ENCODE measurements at regions not wholly inside any gene's neighbourhood (a gene's known extent, or its start where the extent isn't known, plus 50 kb on each side); places are given as distances from the start of the nearest gene placed in this dataset.
"Not testable (repeated sequence)": the region's sequence is repeated elsewhere in the genome, so short reads cannot be mapped to it uniquely, and the experiment has no call there.

DNA sequence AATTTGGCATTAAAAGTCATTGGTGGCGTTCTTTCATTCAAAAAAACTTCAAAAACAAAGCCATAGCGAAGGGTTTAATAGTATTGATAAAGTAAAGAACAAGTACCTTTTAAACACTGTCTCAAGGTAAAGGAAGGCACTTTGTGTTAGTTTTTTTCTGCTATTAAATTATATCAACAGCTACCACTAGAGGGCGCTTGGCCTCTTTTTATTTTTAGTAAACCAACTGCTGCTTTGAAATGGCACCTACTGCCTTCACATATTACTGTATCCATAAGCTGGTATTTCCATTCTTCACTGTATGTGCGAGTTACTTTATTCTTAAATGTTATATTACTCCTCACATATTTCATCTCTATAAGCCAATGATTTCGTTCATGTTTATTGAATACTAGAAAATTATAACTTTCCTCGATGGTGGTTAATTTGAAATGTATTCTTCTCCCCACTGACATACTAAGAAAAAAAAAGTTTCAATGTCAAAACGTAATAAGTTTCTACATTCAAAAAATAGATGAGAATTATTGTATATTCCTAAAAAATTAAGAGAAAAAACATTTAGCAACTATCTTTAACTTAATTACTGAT, 125.7 kb upstream of the CXADR start:
- no peaks in the 10 kb centered on the region for H3K27me3 ChIP-seq (replicated peaks; ENCODE audit: control insufficient read depth, insufficient read depth, low read length)
- no peaks in the 10 kb centered on the region for H3K9me3 ChIP-seq (ENCODE audit: control insufficient read depth, low read length)
- H3K36me3 ChIP-seq (ENCODE audit: control insufficient read depth, insufficient read depth, low read length, severe bottlenecking): no peaks in the 10 kb centered on the region
- no peak overlapping the region for H3K4me3 ChIP-seq (ENCODE audit: low read length)
- no peak overlapping the region for H3K9ac ChIP-seq (ENCODE audit: low read length)
- H3K4me1 ChIP-seq (ENCODE audit: control insufficient read depth, insufficient read depth, low read length): no peaks in the 10 kb centered on the region
- DNase-seq (ENCODE audit: low read depth): peak; percentile 90

DNA sequence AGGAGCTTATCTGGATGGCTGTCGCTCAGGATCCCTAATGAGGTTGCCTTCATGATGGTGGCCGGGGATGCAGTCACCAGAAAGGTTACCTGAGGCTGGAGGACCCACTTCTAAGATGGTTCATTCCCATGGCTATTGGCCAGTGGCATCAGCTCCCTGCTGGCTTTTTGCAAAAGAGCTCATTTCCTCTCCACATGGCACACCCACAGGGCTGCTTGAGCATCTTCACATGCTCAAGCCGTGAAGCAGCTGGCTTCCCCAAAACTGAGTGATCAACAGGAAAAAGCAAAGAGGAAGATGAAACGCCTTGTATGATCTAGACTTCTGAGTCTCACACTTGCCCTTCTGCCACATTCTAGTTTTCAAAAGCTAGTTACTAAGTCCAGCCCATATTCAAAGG, 124.6 kb upstream of the CXADR start:
- no peak overlapping the region for H3K9ac ChIP-seq (ENCODE audit: low read length)
- no peaks in the 10 kb centered on the region for H3K36me3 ChIP-seq (ENCODE audit: control insufficient read depth, insufficient read depth, low read length, severe bottlenecking)
- H3K4me1 ChIP-seq (ENCODE audit: control insufficient read depth, insufficient read depth, low read length): no peaks in the 10 kb centered on the region
- no peaks in the 10 kb centered on the region for H3K27me3 ChIP-seq (replicated peaks; ENCODE audit: control insufficient read depth, insufficient read depth, low read length)
- no peaks in the 10 kb centered on the region for H3K9me3 ChIP-seq (ENCODE audit: control insufficient read depth, low read length)
- DNase-seq (ENCODE audit: low read depth): no peak
- H3K4me3 ChIP-seq (ENCODE audit: low read length): no peak overlapping the region

DNA sequence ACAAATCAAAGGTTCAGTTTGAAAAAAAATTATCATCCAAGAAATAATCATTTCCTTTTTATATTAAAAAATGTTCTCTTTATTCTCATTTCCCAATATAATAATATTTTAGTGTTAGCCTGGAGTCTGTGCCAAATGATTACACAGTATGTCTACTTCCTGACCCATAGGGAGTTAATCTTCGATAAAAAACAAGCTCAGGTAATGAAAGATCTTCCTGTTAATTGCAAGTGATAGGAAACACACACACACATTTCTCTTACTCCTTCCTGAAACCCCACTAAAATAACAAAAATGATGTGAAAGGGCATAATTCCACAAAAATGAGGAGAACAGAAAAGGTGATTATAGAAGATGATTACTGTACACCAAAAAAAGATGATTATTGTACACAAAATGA, 123.5 kb upstream of the CXADR start:
- no peak for DNase-seq (ENCODE audit: low read depth)
- Histone ChIP-seq H3K4me1 (ENCODE audit: control insufficient read depth, insufficient read depth, low read length) (no peaks in the 10 kb centered on the region), H3K4me3 (ENCODE audit: low read length) (no peak overlapping the region), H3K9ac (ENCODE audit: low read length) (no peak overlapping the region), H3K27me3 (replicated peaks; ENCODE audit: control insufficient read depth, insufficient read depth, low read length) (no peaks in the 10 kb centered on the region), H3K36me3 (ENCODE audit: control insufficient read depth, insufficient read depth, low read length, severe bottlenecking) (no peaks in the 10 kb centered on the region), H3K9me3 (ENCODE audit: control insufficient read depth, low read length) (no peaks in the 10 kb centered on the region)

DNA sequence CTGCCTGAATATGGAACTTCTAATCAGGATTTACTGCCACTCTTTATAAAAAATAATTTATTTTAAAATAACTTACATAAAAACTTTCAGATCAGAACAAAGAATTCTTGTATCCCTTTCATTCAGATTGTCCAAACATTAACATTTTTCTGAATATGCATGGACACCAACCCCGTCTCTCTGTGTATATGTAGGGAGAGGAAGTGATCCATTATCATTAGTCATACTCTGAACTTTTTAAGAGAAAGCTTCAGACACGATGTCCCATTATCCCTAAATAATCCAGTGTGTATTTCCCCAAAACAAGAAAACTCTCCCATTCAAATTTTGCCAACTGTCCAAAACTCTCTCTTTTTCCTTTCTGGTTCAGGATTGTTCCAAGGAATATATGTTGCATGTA, 122.3 kb upstream of the CXADR start:
- no peak overlapping the region for H3K9ac ChIP-seq (ENCODE audit: low read length)
- DNase-seq (ENCODE audit: low read depth): no peak
- no peaks in the 10 kb centered on the region for H3K9me3 ChIP-seq (ENCODE audit: control insufficient read depth, low read length)
- no peaks in the 10 kb centered on the region for H3K4me1 ChIP-seq (ENCODE audit: control insufficient read depth, insufficient read depth, low read length)
- H3K27me3 ChIP-seq (replicated peaks; ENCODE audit: control insufficient read depth, insufficient read depth, low read length): no peaks in the 10 kb centered on the region
- H3K36me3 ChIP-seq (ENCODE audit: control insufficient read depth, insufficient read depth, low read length, severe bottlenecking): no peaks in the 10 kb centered on the region
- H3K4me3 ChIP-seq (ENCODE audit: low read length): no peak overlapping the region

DNA sequence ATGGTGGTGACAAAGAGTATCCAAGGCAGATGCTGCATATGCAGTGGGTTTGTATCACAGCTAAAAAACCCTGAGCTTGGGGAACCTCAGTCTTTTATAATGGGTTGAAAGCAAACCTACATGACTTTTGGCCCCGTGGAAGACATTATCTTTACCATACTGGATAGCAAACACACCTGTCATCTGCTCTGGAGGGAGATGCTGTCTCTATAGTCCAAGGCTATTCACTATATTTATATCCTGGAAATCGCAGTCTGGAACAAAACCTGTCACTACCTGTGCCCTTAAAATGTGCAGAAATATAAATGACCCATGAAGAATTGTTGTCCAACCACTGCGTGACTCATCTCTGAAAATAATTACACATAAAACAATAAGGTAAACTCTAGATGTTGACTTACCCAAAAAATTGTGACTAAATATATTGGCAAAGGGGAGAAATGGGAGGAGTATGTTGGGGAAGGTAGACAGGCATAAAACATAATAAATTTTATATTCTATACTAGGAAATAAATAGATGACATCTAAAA, 121.0 kb upstream of the CXADR start:
- H3K4me3 ChIP-seq (ENCODE audit: low read length): no peak overlapping the region
- no peaks in the 10 kb centered on the region for H3K27me3 ChIP-seq (replicated peaks; ENCODE audit: control insufficient read depth, insufficient read depth, low read length)
- no peaks in the 10 kb centered on the region for H3K4me1 ChIP-seq (ENCODE audit: control insufficient read depth, insufficient read depth, low read length)
- no peak for DNase-seq (ENCODE audit: low read depth)
- H3K9me3 ChIP-seq (ENCODE audit: control insufficient read depth, low read length): no peaks in the 10 kb centered on the region
- no peak overlapping the region for H3K9ac ChIP-seq (ENCODE audit: low read length)
- no peaks in the 10 kb centered on the region for H3K36me3 ChIP-seq (ENCODE audit: control insufficient read depth, insufficient read depth, low read length, severe bottlenecking)

DNA sequence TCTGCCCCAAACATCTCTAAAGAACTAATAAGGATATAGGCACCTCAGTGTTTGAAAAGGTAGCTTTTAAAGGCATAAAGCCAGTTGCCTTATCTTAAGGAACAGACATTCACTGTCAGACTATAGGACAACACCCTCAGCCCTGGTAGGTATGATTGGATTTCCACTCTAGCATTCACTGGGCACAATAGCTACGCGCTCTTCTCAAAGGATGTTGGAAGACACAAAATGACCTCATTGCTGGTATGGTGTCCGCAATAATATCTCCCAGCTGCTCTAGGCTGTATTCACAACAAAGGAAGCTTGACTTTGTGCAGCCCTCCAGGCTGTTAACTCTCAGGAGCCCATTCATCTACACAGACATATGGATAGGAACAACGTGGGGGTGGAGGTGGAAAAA, 119.4 kb upstream of the CXADR start:
- Histone ChIP-seq H3K4me3 (ENCODE audit: low read length) (no peak overlapping the region), H3K9me3 (ENCODE audit: control insufficient read depth, low read length) (no peaks in the 10 kb centered on the region), H3K36me3 (ENCODE audit: control insufficient read depth, insufficient read depth, low read length, severe bottlenecking) (no peaks in the 10 kb centered on the region), H3K4me1 (ENCODE audit: control insufficient read depth, insufficient read depth, low read length) (no peaks in the 10 kb centered on the region), H3K9ac (ENCODE audit: low read length) (no peak overlapping the region), H3K27me3 (replicated peaks; ENCODE audit: control insufficient read depth, insufficient read depth, low read length) (no peaks in the 10 kb centered on the region)
- DNase-seq (ENCODE audit: low read depth): no peak

DNA sequence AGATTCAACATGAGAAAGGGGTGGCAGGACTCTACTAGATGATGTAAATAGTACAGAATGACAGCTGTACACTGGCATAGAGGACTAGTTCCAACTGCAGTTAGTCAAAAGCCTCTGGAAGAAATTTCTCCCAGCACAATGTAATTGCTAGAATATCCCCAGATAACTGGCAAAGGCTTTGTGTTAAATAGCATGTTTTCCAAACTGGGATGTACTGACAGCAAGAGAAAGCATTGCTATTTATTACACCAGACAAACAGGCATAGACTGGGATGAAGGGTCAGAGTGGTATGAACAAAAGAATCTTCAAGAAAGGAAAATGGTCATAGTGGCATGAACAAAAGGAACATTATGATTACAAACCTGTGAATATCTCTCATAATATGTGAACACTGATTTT, 115.9 kb upstream of the CXADR start:
- DNase-seq (ENCODE audit: low read depth): no peak
- no peak overlapping the region for H3K4me3 ChIP-seq (ENCODE audit: low read length)
- H3K27me3 ChIP-seq (replicated peaks; ENCODE audit: control insufficient read depth, insufficient read depth, low read length): no peaks in the 10 kb centered on the region

DNA sequence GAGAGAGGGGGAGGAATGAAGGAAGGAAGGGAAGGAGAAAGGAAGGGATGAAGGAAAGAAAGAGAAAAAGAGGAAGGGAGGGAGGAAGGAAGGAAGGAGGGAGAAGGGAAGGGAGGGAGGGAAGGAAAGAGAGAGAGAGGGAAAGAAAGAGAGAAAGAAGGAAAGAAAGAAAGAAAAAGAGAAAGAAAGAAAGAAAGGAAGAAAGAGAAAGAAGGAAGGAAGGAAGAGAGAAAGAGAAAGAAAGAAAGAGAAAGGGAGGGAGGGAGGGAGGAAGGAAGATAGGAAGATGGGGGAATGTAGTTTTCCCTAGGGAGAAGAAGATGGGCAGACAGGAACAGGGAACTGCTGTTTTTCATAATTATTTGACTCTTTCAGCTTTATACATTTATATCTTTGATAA, 115.1 kb upstream of the CXADR start:
- DNase-seq (ENCODE audit: low read depth): no peak
- H3K4me1 ChIP-seq (ENCODE audit: control insufficient read depth, insufficient read depth, low read length): peaks cover 5% of the 10 kb centered on the region
- H3K4me3 ChIP-seq (ENCODE audit: low read length): no peak overlapping the region
- H3K9ac ChIP-seq (ENCODE audit: low read length): no peak overlapping the region
- no peaks in the 10 kb centered on the region for H3K27me3 ChIP-seq (replicated peaks; ENCODE audit: control insufficient read depth, insufficient read depth, low read length)
- no peaks in the 10 kb centered on the region for H3K36me3 ChIP-seq (ENCODE audit: control insufficient read depth, insufficient read depth, low read length, severe bottlenecking)
- no peaks in the 10 kb centered on the region for H3K9me3 ChIP-seq (ENCODE audit: control insufficient read depth, low read length)

More for the DNA sequence above, 115.9 kb upstream of the CXADR start:
- Histone ChIP-seq H3K9ac (ENCODE audit: low read length) (no peak overlapping the region), H3K9me3 (ENCODE audit: control insufficient read depth, low read length) (no peaks in the 10 kb centered on the region), H3K4me1 (ENCODE audit: control insufficient read depth, insufficient read depth, low read length) (no peaks in the 10 kb centered on the region), H3K36me3 (ENCODE audit: control insufficient read depth, insufficient read depth, low read length, severe bottlenecking) (no peaks in the 10 kb centered on the region)

DNA sequence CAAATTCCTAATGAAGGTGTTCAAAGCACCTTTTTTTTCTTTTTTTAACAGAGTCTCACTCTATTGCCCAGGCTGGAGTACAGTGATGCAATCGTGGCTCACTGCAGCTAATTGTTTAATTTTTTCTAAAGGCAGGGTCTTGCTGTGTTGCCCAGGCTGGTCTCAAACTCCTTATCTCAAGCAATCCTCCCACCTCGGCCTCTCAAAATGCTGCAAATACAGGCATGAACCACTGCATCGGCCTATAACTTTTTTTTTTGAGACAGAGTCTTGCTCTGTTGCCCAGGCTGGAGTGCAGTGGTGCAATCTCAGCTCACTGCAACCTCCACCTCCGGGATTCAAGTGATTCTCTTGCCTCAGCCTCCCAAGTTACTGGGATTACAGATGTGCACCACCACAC, 113.9 kb upstream of the CXADR start:
- H3K27me3 ChIP-seq (replicated peaks; ENCODE audit: control insufficient read depth, insufficient read depth, low read length); DNase-seq (ENCODE audit: low read depth); H3K9ac ChIP-seq (ENCODE audit: low read length); H3K9me3 ChIP-seq (ENCODE audit: control insufficient read depth, low read length); H3K36me3 ChIP-seq (ENCODE audit: control insufficient read depth, insufficient read depth, low read length, severe bottlenecking); H3K4me3 ChIP-seq (ENCODE audit: low read length): not testable (repeated sequence)
- H3K4me1 ChIP-seq (ENCODE audit: control insufficient read depth, insufficient read depth, low read length): peaks cover 13% of the 10 kb centered on the region

DNA sequence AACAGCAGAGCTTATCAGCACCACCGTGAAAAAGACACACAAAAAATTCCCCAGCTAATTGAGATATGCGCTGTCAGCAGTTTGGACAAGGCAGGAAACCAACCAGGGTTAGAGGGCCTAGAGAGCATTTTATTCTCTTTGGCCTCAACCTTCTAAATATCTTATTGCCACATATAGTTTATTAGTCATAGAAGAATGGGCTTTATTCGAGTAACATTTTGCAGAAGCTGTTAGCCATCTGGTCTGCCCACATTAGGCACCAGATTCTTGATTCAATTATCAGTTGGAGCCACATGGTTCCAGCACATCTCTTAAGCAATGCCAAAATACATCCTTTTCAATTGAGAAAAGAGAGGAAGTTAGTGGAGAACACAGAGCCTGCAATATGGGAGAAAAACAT, 109.9 kb upstream of the CXADR start:
- H3K27me3 ChIP-seq (replicated peaks; ENCODE audit: control insufficient read depth, insufficient read depth, low read length): no peaks in the 10 kb centered on the region
- peaks cover 6% of the 10 kb centered on the region for H3K9me3 ChIP-seq (ENCODE audit: control insufficient read depth, low read length)
- no peak for DNase-seq (ENCODE audit: low read depth)
- no peaks in the 10 kb centered on the region for H3K36me3 ChIP-seq (ENCODE audit: control insufficient read depth, insufficient read depth, low read length, severe bottlenecking)
- H3K9ac ChIP-seq (ENCODE audit: low read length): no peak overlapping the region
- peaks cover 13% of the 10 kb centered on the region for H3K4me1 ChIP-seq (ENCODE audit: control insufficient read depth, insufficient read depth, low read length)
- no peak overlapping the region for H3K4me3 ChIP-seq (ENCODE audit: low read length)

DNA sequence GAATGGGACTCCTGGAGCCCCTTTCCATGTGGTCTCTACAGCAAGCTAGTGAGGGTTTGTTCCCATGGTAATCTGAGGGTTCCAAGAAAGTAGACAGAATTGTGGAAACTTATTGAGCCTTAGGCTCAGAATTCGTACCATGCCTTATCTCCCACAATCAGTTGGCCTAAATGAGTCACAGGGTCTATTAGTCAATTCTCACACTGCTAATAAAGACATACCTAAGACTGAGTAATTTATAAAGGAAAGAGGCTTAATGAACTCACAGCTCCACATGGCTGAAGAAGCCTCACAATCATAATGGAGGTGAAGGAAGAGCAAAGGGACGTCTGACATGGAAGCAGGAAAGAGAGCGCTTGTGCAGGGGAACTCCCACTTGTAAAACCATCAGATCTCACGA, 106.6 kb upstream of the CXADR start:
- H3K27me3 ChIP-seq (replicated peaks; ENCODE audit: control insufficient read depth, insufficient read depth, low read length): no peaks in the 10 kb centered on the region
- peaks cover 13% of the 10 kb centered on the region for H3K4me1 ChIP-seq (ENCODE audit: control insufficient read depth, insufficient read depth, low read length)
- no peak for DNase-seq (ENCODE audit: low read depth)
- H3K36me3 ChIP-seq (ENCODE audit: control insufficient read depth, insufficient read depth, low read length, severe bottlenecking): no peaks in the 10 kb centered on the region
- H3K9me3 ChIP-seq (ENCODE audit: control insufficient read depth, low read length): peaks cover 6% of the 10 kb centered on the region
- no peak overlapping the region for H3K4me3 ChIP-seq (ENCODE audit: low read length)
- no peak overlapping the region for H3K9ac ChIP-seq (ENCODE audit: low read length)

DNA sequence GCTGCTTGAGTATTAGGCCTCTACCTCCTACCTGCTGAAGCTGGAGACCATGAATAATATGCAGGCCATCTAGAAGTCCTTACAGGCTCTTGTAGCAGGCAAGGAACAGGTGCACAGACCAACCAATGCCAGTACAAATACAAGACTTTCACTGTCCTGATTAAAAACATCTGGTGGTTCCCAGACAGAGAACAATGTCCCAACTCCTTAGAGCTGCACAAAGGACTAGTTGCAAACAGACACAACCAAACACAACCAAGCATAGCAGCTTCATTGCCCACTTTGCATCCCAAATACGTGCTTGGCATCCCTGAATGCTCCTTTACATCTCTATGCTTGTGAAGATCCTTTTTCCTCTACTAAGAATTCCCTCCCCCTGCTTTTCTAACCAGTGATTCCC, 98.1 kb upstream of the CXADR start:
- Histone ChIP-seq H3K9me3 (ENCODE audit: control insufficient read depth, low read length) (no peaks in the 10 kb centered on the region), H3K27me3 (replicated peaks; ENCODE audit: control insufficient read depth, insufficient read depth, low read length) (peaks cover 4% of the 10 kb centered on the region)
- DNase-seq (ENCODE audit: low read depth): no peak

More for the DNA sequence above, 98.1 kb upstream of the CXADR start:
- Histone ChIP-seq H3K4me3 (ENCODE audit: low read length) (no peak overlapping the region), H3K36me3 (ENCODE audit: control insufficient read depth, insufficient read depth, low read length, severe bottlenecking) (no peaks in the 10 kb centered on the region), H3K4me1 (ENCODE audit: control insufficient read depth, insufficient read depth, low read length) (peaks cover 9% of the 10 kb centered on the region), H3K9ac (ENCODE audit: low read length) (no peak overlapping the region)
